ENCODE measurements at regions not wholly inside any gene's neighbourhood (a gene's known extent, or its start where the extent isn't known, plus 50 kb on each side); places are given as distances from the start of the nearest gene placed in this dataset.

DNA sequence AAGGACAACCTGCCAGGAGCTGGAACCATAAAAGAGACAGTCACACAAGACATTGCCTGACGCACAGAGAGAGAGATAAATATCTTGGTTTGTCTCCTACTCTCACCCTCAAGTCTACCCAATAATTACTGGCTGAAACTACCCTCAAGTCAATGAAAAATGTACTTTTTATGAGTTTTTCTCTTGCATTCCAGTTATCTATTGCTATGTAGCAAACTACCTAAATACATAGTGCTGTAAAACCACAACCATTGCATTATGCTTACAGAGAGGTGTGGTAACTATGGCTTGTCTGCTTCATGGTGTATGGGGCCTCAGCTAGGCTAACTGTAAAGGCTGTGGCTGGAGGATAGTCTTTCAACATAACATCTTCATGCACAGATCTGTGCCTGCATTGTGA, 247.8 kb downstream of the HAO1 start:
- Histone ChIP-seq H3K36me3 (ENCODE audit: insufficient read depth, low read length) (no peaks in the 10 kb centered on the region), H3K4me3 (ENCODE audit: low read length, poor library complexity, severe bottlenecking) (no peak overlapping the region), H3F3A (ENCODE audit: low read depth) (no peaks in the 10 kb centered on the region), H3K79me2 (ENCODE audit: insufficient read depth, low read length) (no peaks in the 10 kb centered on the region), H2AFZ (ENCODE audit: low read length) (no peak overlapping the region), H3K9me2 (replicated peaks; ENCODE audit: low read depth, low read length) (no peaks in the 10 kb centered on the region), H3K27me3 (ENCODE audit: insufficient read depth, low read length, poor library complexity, severe bottlenecking) (no peaks in the 10 kb centered on the region), H3K9me3 (ENCODE audit: insufficient read depth, low read depth, low read length) (no peaks in the 10 kb centered on the region), H3K4me1 (ENCODE audit: insufficient read depth, low read length, poor library complexity, severe bottlenecking) (no peaks in the 10 kb centered on the region), H4K20me1 (ENCODE audit: insufficient read depth, low read length, poor library complexity, severe bottlenecking) (no peaks in the 10 kb centered on the region), H3K4me2 (ENCODE audit: low read depth, low read length, poor library complexity, severe bottlenecking) (no peak overlapping the region), H3K9ac (ENCODE audit: low read depth, low read length, poor library complexity, severe bottlenecking) (no peak overlapping the region)
- TF ChIP-seq, protein P1, sequence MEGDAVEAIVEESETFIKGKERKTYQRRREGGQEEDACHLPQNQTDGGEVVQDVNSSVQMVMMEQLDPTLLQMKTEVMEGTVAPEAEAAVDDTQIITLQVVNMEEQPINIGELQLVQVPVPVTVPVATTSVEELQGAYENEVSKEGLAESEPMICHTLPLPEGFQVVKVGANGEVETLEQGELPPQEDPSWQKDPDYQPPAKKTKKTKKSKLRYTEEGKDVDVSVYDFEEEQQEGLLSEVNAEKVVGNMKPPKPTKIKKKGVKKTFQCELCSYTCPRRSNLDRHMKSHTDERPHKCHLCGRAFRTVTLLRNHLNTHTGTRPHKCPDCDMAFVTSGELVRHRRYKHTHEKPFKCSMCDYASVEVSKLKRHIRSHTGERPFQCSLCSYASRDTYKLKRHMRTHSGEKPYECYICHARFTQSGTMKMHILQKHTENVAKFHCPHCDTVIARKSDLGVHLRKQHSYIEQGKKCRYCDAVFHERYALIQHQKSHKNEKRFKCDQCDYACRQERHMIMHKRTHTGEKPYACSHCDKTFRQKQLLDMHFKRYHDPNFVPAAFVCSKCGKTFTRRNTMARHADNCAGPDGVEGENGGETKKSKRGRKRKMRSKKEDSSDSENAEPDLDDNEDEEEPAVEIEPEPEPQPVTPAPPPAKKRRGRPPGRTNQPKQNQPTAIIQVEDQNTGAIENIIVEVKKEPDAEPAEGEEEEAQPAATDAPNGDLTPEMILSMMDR (conservative IDR thresholded peaks at IDR 0.05; ENCODE audit: low read length) = no peak
- TF ChIP-seq EZH2phosphoT487 (IDR thresholded peaks at IDR 0.05; ENCODE audit: borderline replicate concordance) = no peak

DNA sequence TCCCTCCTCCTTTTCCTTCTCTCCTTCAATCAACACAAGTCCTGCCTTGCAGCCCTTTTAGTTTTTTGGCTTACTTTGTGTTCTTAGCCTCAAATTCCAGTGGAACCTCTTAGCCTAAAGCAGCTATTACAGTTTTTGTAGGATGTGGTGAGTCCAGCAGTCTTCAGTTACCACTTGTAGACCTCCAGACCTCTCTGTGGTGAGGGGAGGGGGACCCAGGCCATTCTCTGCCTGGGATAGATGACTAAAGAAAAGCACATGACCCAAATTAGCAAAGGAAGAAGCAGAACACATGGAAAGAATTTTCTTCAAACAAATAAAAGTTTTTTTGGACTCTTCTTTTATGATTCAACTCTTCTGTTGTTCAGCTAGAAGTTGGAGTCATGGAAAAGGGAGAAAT, 246.5 kb downstream of the HAO1 start:
- Histone ChIP-seq H3K4me1 (ENCODE audit: insufficient read depth, low read length, poor library complexity, severe bottlenecking) (no peaks in the 10 kb centered on the region), H3K79me2 (ENCODE audit: insufficient read depth, low read length) (no peaks in the 10 kb centered on the region), H3K9me2 (replicated peaks; ENCODE audit: low read depth, low read length) (no peaks in the 10 kb centered on the region), H4K20me1 (ENCODE audit: insufficient read depth, low read length, poor library complexity, severe bottlenecking) (no peaks in the 10 kb centered on the region), H3F3A (ENCODE audit: low read depth) (no peaks in the 10 kb centered on the region), H3K4me2 (ENCODE audit: low read depth, low read length, poor library complexity, severe bottlenecking) (no peak overlapping the region), H3K9me3 (ENCODE audit: insufficient read depth, low read depth, low read length) (no peaks in the 10 kb centered on the region), H3K9ac (ENCODE audit: low read depth, low read length, poor library complexity, severe bottlenecking) (no peak overlapping the region), H3K27me3 (ENCODE audit: insufficient read depth, low read length, poor library complexity, severe bottlenecking) (no peaks in the 10 kb centered on the region), H3K4me3 (ENCODE audit: low read length, poor library complexity, severe bottlenecking) (no peak overlapping the region), H2AFZ (ENCODE audit: low read length) (no peak overlapping the region), H3K36me3 (ENCODE audit: insufficient read depth, low read length) (no peaks in the 10 kb centered on the region)
- TF ChIP-seq, protein P1 (conservative IDR thresholded peaks at IDR 0.05; ENCODE audit: low read length) = no peak
- no peak for TF ChIP-seq EZH2phosphoT487 (IDR thresholded peaks at IDR 0.05; ENCODE audit: borderline replicate concordance)

DNA sequence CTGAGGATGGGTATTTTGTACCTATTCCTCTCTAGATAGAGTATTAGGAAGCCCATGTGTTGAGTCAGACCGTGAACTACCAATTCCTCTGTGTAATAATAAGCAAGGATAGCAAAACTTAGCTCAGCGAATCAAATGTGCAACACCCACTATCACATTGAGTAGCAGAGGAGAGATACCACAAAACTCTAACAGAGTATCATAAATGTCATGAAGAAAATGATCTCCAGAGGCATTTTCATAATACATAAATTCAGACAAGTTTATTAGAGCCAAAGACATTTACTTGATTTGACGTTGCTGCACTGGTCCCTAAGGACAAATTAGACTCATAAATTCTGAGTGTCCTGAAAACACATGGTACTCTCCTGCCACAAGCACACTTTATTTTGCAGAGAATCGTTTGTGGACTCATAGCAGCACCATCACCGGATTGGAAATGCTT, 245.2 kb downstream of the HAO1 start:
- H2AFZ ChIP-seq (ENCODE audit: low read length) = no peak overlapping the region
- H3F3A ChIP-seq (ENCODE audit: low read depth) = no peaks in the 10 kb centered on the region
- no peaks in the 10 kb centered on the region for H3K9me2 ChIP-seq (replicated peaks; ENCODE audit: low read depth, low read length)
- no peaks in the 10 kb centered on the region for H3K79me2 ChIP-seq (ENCODE audit: insufficient read depth, low read length)
- no peaks in the 10 kb centered on the region for H3K9me3 ChIP-seq (ENCODE audit: insufficient read depth, low read depth, low read length)
- no peak overlapping the region for H3K9ac ChIP-seq (ENCODE audit: low read depth, low read length, poor library complexity, severe bottlenecking)
- H3K4me1 ChIP-seq (ENCODE audit: insufficient read depth, low read length, poor library complexity, severe bottlenecking) = no peaks in the 10 kb centered on the region
- TF ChIP-seq, protein P1 (conservative IDR thresholded peaks at IDR 0.05; ENCODE audit: low read length) = no peak
- TF ChIP-seq EZH2phosphoT487 (IDR thresholded peaks at IDR 0.05; ENCODE audit: borderline replicate concordance) = no peak
- H3K4me3 ChIP-seq (ENCODE audit: low read length, poor library complexity, severe bottlenecking) = no peak overlapping the region
- H3K27me3 ChIP-seq (ENCODE audit: insufficient read depth, low read length, poor library complexity, severe bottlenecking) = no peaks in the 10 kb centered on the region
- no peaks in the 10 kb centered on the region for H3K36me3 ChIP-seq (ENCODE audit: insufficient read depth, low read length)
- no peak overlapping the region for H3K4me2 ChIP-seq (ENCODE audit: low read depth, low read length, poor library complexity, severe bottlenecking)
- H4K20me1 ChIP-seq (ENCODE audit: insufficient read depth, low read length, poor library complexity, severe bottlenecking) = no peaks in the 10 kb centered on the region
